ENCODE measurements at regions not wholly inside any gene's neighbourhood (a gene's known extent, or its start where the extent isn't known, plus 50 kb on each side); places are given as distances from the start of the nearest gene placed in this dataset.

- TF ChIP-seq CTCF (IDR thresholded peaks at IDR 0.05; ENCODE audit: low read depth, low read length) (no peak), EZH2phosphoT487 (IDR thresholded peaks at IDR 0.05; ENCODE audit: low read depth) (no peak)
Measured at GRCh38 chr2:33848486-33848885, 249.4 kb upstream of the FAM98A start.

Measured in OCI-LY3 (cell line).